ENCODE measurements at regions not wholly inside any gene's neighbourhood (a gene's known extent, or its start where the extent isn't known, plus 50 kb on each side); places are given as distances from the start of the nearest gene placed in this dataset.

DNA sequence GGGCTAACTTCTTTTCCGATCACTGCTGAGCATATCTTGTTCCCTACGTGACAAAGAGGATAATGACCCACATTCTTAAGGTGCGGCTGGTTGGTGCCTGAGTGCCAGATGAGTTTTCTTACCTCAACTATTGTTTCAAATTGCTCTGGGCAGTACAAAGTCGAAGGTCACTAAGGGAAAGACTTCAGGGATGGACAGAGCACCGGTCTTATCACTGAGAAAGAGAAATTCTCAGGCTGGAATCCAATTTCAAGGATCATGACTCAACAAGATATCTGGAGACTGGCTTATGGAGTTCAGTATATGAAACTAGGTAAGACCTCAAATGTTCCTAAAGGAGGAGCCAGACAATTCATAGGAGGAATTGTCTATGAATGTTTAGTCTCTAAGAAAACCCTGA is 780.3 kb downstream of the SUGCT start:
- TF ChIP-seq EZH2phosphoT487 (IDR thresholded peaks at IDR 0.05) (no peak), EZH2 (IDR thresholded peaks at IDR 0.05) (no peak), CTCF (IDR thresholded peaks at IDR 0.05) (no peak)
- no peaks in the 10 kb centered on the region for H3F3A ChIP-seq (ENCODE audit: low read depth)
- no peak overlapping the region for H3K4me3 ChIP-seq
- H3K4me1 ChIP-seq: no peaks in the 10 kb centered on the region
- H3K27me3 ChIP-seq: no peaks in the 10 kb centered on the region
- H3K9ac ChIP-seq: no peak overlapping the region
- no peaks in the 10 kb centered on the region for H3K4me1 Mint-ChIP-seq
- no peaks in the 10 kb centered on the region for H3K9me3 ChIP-seq (ENCODE audit: low read depth)
- no peaks in the 10 kb centered on the region for H3K9me3 Mint-ChIP-seq
- no peak overlapping the region for H2AFZ ChIP-seq (replicated peaks)
- no peak overlapping the region for H3K27ac ChIP-seq
- no peak overlapping the region for H3K4me3 Mint-ChIP-seq
- DNase-seq (ENCODE audit: low spot score): no peak
- H3K36me3 Mint-ChIP-seq: no peaks in the 10 kb centered on the region
- H3K4me2 ChIP-seq: no peak overlapping the region
- H3K27ac Mint-ChIP-seq: no peak overlapping the region
- no peaks in the 10 kb centered on the region for H3K79me2 ChIP-seq (ENCODE audit: low read depth)
- no peaks in the 10 kb centered on the region for H3K36me3 ChIP-seq
- peaks cover 4% of the 10 kb centered on the region for H3K27me3 Mint-ChIP-seq (ENCODE audit: insufficient read depth, low read depth)
- no peaks in the 10 kb centered on the region for H4K20me1 ChIP-seq (ENCODE audit: low read depth)

Measured in neural progenitor cell (in vitro differentiated cells).